Endothelial cell of umbilical vein (primary cell): ENCODE measurements at regions not wholly inside any gene's neighbourhood (a gene's known extent, or its start where the extent isn't known, plus 50 kb on each side); places are given as distances from the start of the nearest gene placed in this dataset.

Experiments
- BruUV-seq: library from RNA; stranded (reverse); fragments of 400-500 nt; replicated peaks from 2 replicates; lab custom pipeline; 2021; lab: Mats Ljungman, UMichigan
- CTCF ChIA-PET: fragments of 300-600, 350-600 bp; sonication (Branson Sonifier 250); formaldehyde crosslinking; loops from one replicate; lab custom pipeline; 2021; ENCODE audit warnings: antibody characterized with exemption, inconsistent platforms; lab: Charles Lee
- POLR2A ChIA-PET: fragments of 300-600, 350-600 bp; sonication (Branson Sonifier 250); formaldehyde crosslinking; loops from one replicate; lab custom pipeline; 2021; ENCODE audit warnings: antibody characterized with exemption, inconsistent platforms; lab: Charles Lee
- DNase-seq: peaks from one replicate; pipeline ENCODE4 v3.0.0-alpha.2; 2011; ENCODE audit warnings: low read depth, low spot score
- FAIRE-seq: peaks from 2 replicates; lab custom pipeline; 2011; peaks lifted over from hg19 to GRCh38; lab: Jason Lieb, UNC
- H2AFZ ChIP-seq: 2 replicates; pipeline ENCODE4 v1.6.0; 2012; ENCODE audit warnings: low read depth, low read length, control low read depth, inconsistent platforms
- H3K27ac ChIP-seq: 2 replicates; pipeline ENCODE4 v1.5.1; 2011; ENCODE audit warnings: low read depth, mild to moderate bottlenecking, control low read depth, low read length, moderate library complexity; ENCODE audit not compliant: insufficient read depth
- H3K27me3 ChIP-seq, 2 experiments: 2 replicates each; pipeline versions ENCODE4 v1.6.0 to v1.6.1; 2011; ENCODE audit warnings: low read length in 2 of 2, mixed read lengths in 1 of 2; ENCODE audit not compliant: control insufficient read depth in 2 of 2, insufficient read depth in 2 of 2
- H3K36me3 ChIP-seq, 2 experiments: 2 replicates in 1 of 2; 3 replicates in 1 of 2; pipeline ENCODE4 v1.5.1; 2011; ENCODE audit warnings: low read length in 2 of 2, mild to moderate bottlenecking in 1 of 2, moderate library complexity in 1 of 2; ENCODE audit not compliant: control insufficient read depth in 2 of 2, insufficient read depth in 2 of 2; ENCODE audit errors: extremely low read depth in 1 of 2
- H3K4me1 ChIP-seq: 3 replicates; pipeline ENCODE4 v1.5.1; 2011; ENCODE audit warnings: mild to moderate bottlenecking, low read length; ENCODE audit not compliant: control insufficient read depth, insufficient read depth; ENCODE audit errors: extremely low read depth
- H3K4me2 ChIP-seq: 2 replicates; pipeline ENCODE4 v1.6.1; 2011; ENCODE audit warnings: low read length, control low read depth, mixed read lengths; ENCODE audit not compliant: insufficient read depth
- H3K4me3 ChIP-seq, 3 experiments: fragments of 200-600 bp in 1 of 3; sonication (generic), shearing (Covaris generic) in 1 of 3; replicated peaks in 1 of 3; 2 replicates each; pipeline ENCODE4 v1.5.1; 2011 to 2016; ENCODE audit warnings: control low read depth in 3 of 3, low read length in 3 of 3, mild to moderate bottlenecking in 2 of 3, inconsistent platforms in 1 of 3, low read depth in 1 of 3, moderate library complexity in 1 of 3; ENCODE audit not compliant: insufficient read depth in 1 of 3
- H3K79me2 ChIP-seq: 2 replicates; pipeline ENCODE4 v1.6.0; 2012; ENCODE audit warnings: low read length, inconsistent platforms; ENCODE audit not compliant: control insufficient read depth, insufficient read depth
- H3K9ac ChIP-seq: replicated peaks from 2 replicates; pipeline ENCODE3; 2011; ENCODE audit warnings: low read length, control low read depth; ENCODE audit not compliant: insufficient read depth; ENCODE audit errors: extremely low read depth
- H3K9me1 ChIP-seq: replicated peaks from 3 replicates; pipeline ENCODE4 v1.6.0; 2011; ENCODE audit warnings: mild to moderate bottlenecking, low read length; ENCODE audit not compliant: control insufficient read depth, insufficient read depth; ENCODE audit errors: extremely low read depth
- H3K9me3 ChIP-seq: replicated peaks from 2 replicates; pipeline ENCODE4 v1.5.1; 2012; ENCODE audit warnings: low read length, inconsistent platforms; ENCODE audit not compliant: control insufficient read depth, insufficient read depth
- H4K20me1 ChIP-seq: replicated peaks from 2 replicates; pipeline ENCODE3; 2011; ENCODE audit warnings: mild to moderate bottlenecking, low read length; ENCODE audit not compliant: control insufficient read depth, insufficient read depth; ENCODE audit errors: extremely low read depth
- EZH2 ChIP-seq: IDR thresholded peaks from 2 replicates; pipeline ENCODE4 v1.6.1; 2012; ENCODE audit warnings: borderline replicate concordance, low read depth, mild to moderate bottlenecking, moderate library complexity, low read length, inconsistent platforms; ENCODE audit not compliant: severe bottlenecking
- FOS ChIP-seq: IDR thresholded peaks from 2 replicates; pipeline ENCODE4 v1.6.1; 2011; ENCODE audit warnings: mild to moderate bottlenecking, low read length, moderate library complexity, borderline replicate concordance; ENCODE audit not compliant: insufficient read depth
- GATA2 ChIP-seq: IDR thresholded peaks from 2 replicates; pipeline ENCODE4 v1.7.0; 2011; ENCODE audit warnings: low read depth, mild to moderate bottlenecking, moderate library complexity, mixed read lengths, low read length; ENCODE audit not compliant: insufficient read length, insufficient read depth
- JUN ChIP-seq: IDR thresholded peaks from 2 replicates; pipeline ENCODE4 v1.6.1; 2011; ENCODE audit warnings: borderline replicate concordance, low read depth; ENCODE audit not compliant: insufficient read length, insufficient read depth
- MYC ChIP-seq: IDR thresholded peaks from one replicate; pipeline ENCODE4 v1.6.1; 2011; ENCODE audit warnings: mild to moderate bottlenecking, low read depth, low read length
- POLR2A ChIP-seq: IDR thresholded peaks from 2 replicates; pipeline ENCODE4 v1.6.1; 2012; ENCODE audit warnings: low read depth, mild to moderate bottlenecking, control low read depth, low read length
- POLR2AphosphoS5 ChIP-seq: IDR thresholded peaks from 2 replicates; pipeline ENCODE4 v1.6.1; 2012; ENCODE audit warnings: low read depth, mild to moderate bottlenecking, control low read depth, low read length, moderate library complexity; ENCODE audit not compliant: insufficient read depth
- dilution Hi-C: fragments of 300-500 bp; cut with MboI; formaldehyde crosslinking; loops from one replicate; pipeline ENCODE4 v1.15.0; 2019; ENCODE audit warnings: low sequenced_read_pairs; ENCODE audit not compliant: extremely low pct_ligation_motif_present
- intact Hi-C: fragments of 100-400 bp; cut with micrococcal nuclease; formaldehyde crosslinking; loops from one replicate; pipeline ENCODE4 v1.10.0; 2022
- TF ChIP-seq, protein P1 (sequence below), 2 donors: IDR thresholded peaks; 1 replicate in 1 of 2; 2 replicates in 1 of 2; pipeline ENCODE4 v1.5.1; 2011; ENCODE audit warnings: low read length in 2 of 2, mild to moderate bottlenecking in 2 of 2, moderate library complexity in 2 of 2, control low read depth in 1 of 2, inconsistent platforms in 1 of 2, low read depth in 1 of 2; ENCODE audit not compliant: insufficient read depth in 1 of 2; ENCODE audit errors: extremely low read depth in 1 of 2
- TF ChIP-seq, protein P2 (sequence below): IDR thresholded peaks from 2 replicates; pipeline ENCODE4 v1.6.1; 2011; ENCODE audit not compliant: insufficient read depth, insufficient read length

GRCh38 chr6:15978426-15978825 is 150.5 kb upstream of the MYLIP start:
- no peak overlapping the region for H3K27ac ChIP-seq

More at GRCh38 chr6:15978426-15978825, 150.5 kb upstream of the MYLIP start:
- no peak for DNase-seq
- no peaks in the 10 kb centered on the region for H3K9me1 ChIP-seq
- no peaks in the 10 kb centered on the region for H3K4me1 ChIP-seq
- H3K4me2 ChIP-seq, result no peak overlapping the region
- no peak overlapping the region for H3K4me3 ChIP-seq
- CTCF ChIA-PET, result no interaction called here
- H3K79me2 ChIP-seq, result no peaks in the 10 kb centered on the region
- no peak overlapping the region for H2AFZ ChIP-seq
- dilution Hi-C loops, result no loop called here
- H3K36me3 ChIP-seq, result no peaks in the 10 kb centered on the region
- no peaks in the 10 kb centered on the region for H3K27me3 ChIP-seq
- TF ChIP-seq POLR2AphosphoS5 (no peak), FOS (no peak), MYC (no peak), GATA2 (no peak), JUN (no peak), EZH2 (no peak), POLR2A (no peak)
- TF ChIP-seq, protein P1, sequence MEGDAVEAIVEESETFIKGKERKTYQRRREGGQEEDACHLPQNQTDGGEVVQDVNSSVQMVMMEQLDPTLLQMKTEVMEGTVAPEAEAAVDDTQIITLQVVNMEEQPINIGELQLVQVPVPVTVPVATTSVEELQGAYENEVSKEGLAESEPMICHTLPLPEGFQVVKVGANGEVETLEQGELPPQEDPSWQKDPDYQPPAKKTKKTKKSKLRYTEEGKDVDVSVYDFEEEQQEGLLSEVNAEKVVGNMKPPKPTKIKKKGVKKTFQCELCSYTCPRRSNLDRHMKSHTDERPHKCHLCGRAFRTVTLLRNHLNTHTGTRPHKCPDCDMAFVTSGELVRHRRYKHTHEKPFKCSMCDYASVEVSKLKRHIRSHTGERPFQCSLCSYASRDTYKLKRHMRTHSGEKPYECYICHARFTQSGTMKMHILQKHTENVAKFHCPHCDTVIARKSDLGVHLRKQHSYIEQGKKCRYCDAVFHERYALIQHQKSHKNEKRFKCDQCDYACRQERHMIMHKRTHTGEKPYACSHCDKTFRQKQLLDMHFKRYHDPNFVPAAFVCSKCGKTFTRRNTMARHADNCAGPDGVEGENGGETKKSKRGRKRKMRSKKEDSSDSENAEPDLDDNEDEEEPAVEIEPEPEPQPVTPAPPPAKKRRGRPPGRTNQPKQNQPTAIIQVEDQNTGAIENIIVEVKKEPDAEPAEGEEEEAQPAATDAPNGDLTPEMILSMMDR (IDR thresholded peaks at IDR 0.05; ENCODE audit: extremely low read depth in 1 of 2, insufficient read depth in 1 of 2, low read depth in 1 of 2, low read length in 2 of 2), result no peak
- TF ChIP-seq, protein P2, sequence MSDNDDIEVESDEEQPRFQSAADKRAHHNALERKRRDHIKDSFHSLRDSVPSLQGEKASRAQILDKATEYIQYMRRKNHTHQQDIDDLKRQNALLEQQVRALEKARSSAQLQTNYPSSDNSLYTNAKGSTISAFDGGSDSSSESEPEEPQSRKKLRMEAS, result no peak
- no peak for FAIRE-seq
- POLR2A ChIA-PET, result no interaction called here
- intact Hi-C loops, result no loop called here
- BruUV-seq, result no TSS peak
- H3K9me3 ChIP-seq, result no peaks in the 10 kb centered on the region
- H3K9ac ChIP-seq, result no peak overlapping the region
- no peaks in the 10 kb centered on the region for H4K20me1 ChIP-seq
